ENCODE measurements at regions not wholly inside any gene's neighbourhood (a gene's known extent, or its start where the extent isn't known, plus 50 kb on each side); places are given as distances from the start of the nearest gene placed in this dataset.

GRCh38 chr9:113795811-113796392 lies 80.2 kb upstream of the ZNF618 start:
- Histone ChIP-seq H3K36me3 (ENCODE audit: insufficient read depth, low read length) (no peaks in the 10 kb centered on the region), H3K27me3 (ENCODE audit: control insufficient read depth, insufficient read depth, low read length) (peaks cover 69% of the 10 kb centered on the region), H3K4me2 (ENCODE audit: low read length) (no peak overlapping the region), H3K9me3 (replicated peaks; ENCODE audit: low read length) (no peaks in the 10 kb centered on the region), H3K4me3 (ENCODE audit: low read length) (no peak overlapping the region), H3K4me1 (ENCODE audit: control insufficient read depth, insufficient read depth, low read length) (peaks cover 4% of the 10 kb centered on the region), H3K9ac (ENCODE audit: low read depth, low read length) (no peak overlapping the region)

- H3K4me3 ChIP-seq (ENCODE audit: low read length) = no peak overlapping the region
- H3K4me1 ChIP-seq (ENCODE audit: control insufficient read depth, insufficient read depth, low read length) = peaks cover 4% of the 10 kb centered on the region
- H3K27me3 ChIP-seq (ENCODE audit: control insufficient read depth, insufficient read depth, low read length) = peaks cover 70% of the 10 kb centered on the region
These were observed 79.3 kb upstream of the ZNF618 start for GRCh38 chr9:113796646-113797426.

GRCh38 chr9:113798062-113799030 lies 77.8 kb upstream of the ZNF618 start:
- peaks cover 64% of the 10 kb centered on the region for H3K27me3 ChIP-seq (ENCODE audit: control insufficient read depth, insufficient read depth, low read length)
- no peak overlapping the region for H3K4me3 ChIP-seq (ENCODE audit: low read length)
- no peak overlapping the region for H3K4me2 ChIP-seq (ENCODE audit: low read length)
- H3K9ac ChIP-seq (ENCODE audit: low read depth, low read length) = no peak overlapping the region
- no peaks in the 10 kb centered on the region for H3K36me3 ChIP-seq (ENCODE audit: insufficient read depth, low read length)
- H3K9me3 ChIP-seq (replicated peaks; ENCODE audit: low read length) = no peaks in the 10 kb centered on the region
- H3K4me1 ChIP-seq (ENCODE audit: control insufficient read depth, insufficient read depth, low read length) = peaks cover 4% of the 10 kb centered on the region

More at GRCh38 chr9:113796646-113797426, 79.3 kb upstream of the ZNF618 start:
- no peaks in the 10 kb centered on the region for H3K36me3 ChIP-seq (ENCODE audit: insufficient read depth, low read length)
- H3K9ac ChIP-seq (ENCODE audit: low read depth, low read length) = no peak overlapping the region
- H3K9me3 ChIP-seq (replicated peaks; ENCODE audit: low read length) = no peaks in the 10 kb centered on the region
- no peak overlapping the region for H3K4me2 ChIP-seq (ENCODE audit: low read length)

GRCh38 chr9:113800276-113800675 lies 75.8 kb upstream of the ZNF618 start:
- no peaks in the 10 kb centered on the region for H3K36me3 ChIP-seq (ENCODE audit: insufficient read depth, low read length)

GRCh38 chr9:113803811-113804589 lies 72.1 kb upstream of the ZNF618 start:
- Histone ChIP-seq H3K4me1 (ENCODE audit: control insufficient read depth, insufficient read depth, low read length) (peaks cover 11% of the 10 kb centered on the region), H3K4me2 (ENCODE audit: low read length) (no peak overlapping the region), H3K9me3 (replicated peaks; ENCODE audit: low read length) (no peaks in the 10 kb centered on the region), H3K36me3 (ENCODE audit: insufficient read depth, low read length) (no peaks in the 10 kb centered on the region), H3K9ac (ENCODE audit: low read depth, low read length) (no peak overlapping the region), H3K27me3 (ENCODE audit: control insufficient read depth, insufficient read depth, low read length) (peaks cover 18% of the 10 kb centered on the region), H3K4me3 (ENCODE audit: low read length) (no peak overlapping the region)

More at GRCh38 chr9:113800276-113800675, 75.8 kb upstream of the ZNF618 start:
- Histone ChIP-seq H3K4me3 (ENCODE audit: low read length) (no peak overlapping the region), H3K27me3 (ENCODE audit: control insufficient read depth, insufficient read depth, low read length) (peaks cover 45% of the 10 kb centered on the region), H3K4me1 (ENCODE audit: control insufficient read depth, insufficient read depth, low read length) (peaks cover 4% of the 10 kb centered on the region), H3K4me2 (ENCODE audit: low read length) (no peak overlapping the region), H3K9ac (ENCODE audit: low read depth, low read length) (no peak overlapping the region), H3K9me3 (replicated peaks; ENCODE audit: low read length) (no peaks in the 10 kb centered on the region)

GRCh38 chr9:113805486-113806132 lies 70.5 kb upstream of the ZNF618 start:
- no peak overlapping the region for H3K4me3 ChIP-seq (ENCODE audit: low read length)
- H3K9ac ChIP-seq (ENCODE audit: low read depth, low read length) = no peak overlapping the region
- H3K4me1 ChIP-seq (ENCODE audit: control insufficient read depth, insufficient read depth, low read length) = peaks cover 11% of the 10 kb centered on the region
- no peaks in the 10 kb centered on the region for H3K36me3 ChIP-seq (ENCODE audit: insufficient read depth, low read length)
- H3K4me2 ChIP-seq (ENCODE audit: low read length) = no peak overlapping the region
- peaks cover 14% of the 10 kb centered on the region for H3K27me3 ChIP-seq (ENCODE audit: control insufficient read depth, insufficient read depth, low read length)
- no peaks in the 10 kb centered on the region for H3K9me3 ChIP-seq (replicated peaks; ENCODE audit: low read length)

GRCh38 chr9:113807173-113808061 lies 68.7 kb upstream of the ZNF618 start:
- Histone ChIP-seq H3K27me3 (ENCODE audit: control insufficient read depth, insufficient read depth, low read length) (peaks cover 11% of the 10 kb centered on the region), H3K9me3 (replicated peaks; ENCODE audit: low read length) (no peaks in the 10 kb centered on the region), H3K4me3 (ENCODE audit: low read length) (peak overlapping the region; percentile 48), H3K9ac (ENCODE audit: low read depth, low read length) (no peak overlapping the region), H3K36me3 (ENCODE audit: insufficient read depth, low read length) (no peaks in the 10 kb centered on the region), H3K4me2 (ENCODE audit: low read length) (peak overlapping the region; percentile 72), H3K4me1 (ENCODE audit: control insufficient read depth, insufficient read depth, low read length) (peaks cover 11% of the 10 kb centered on the region)

DNA sequence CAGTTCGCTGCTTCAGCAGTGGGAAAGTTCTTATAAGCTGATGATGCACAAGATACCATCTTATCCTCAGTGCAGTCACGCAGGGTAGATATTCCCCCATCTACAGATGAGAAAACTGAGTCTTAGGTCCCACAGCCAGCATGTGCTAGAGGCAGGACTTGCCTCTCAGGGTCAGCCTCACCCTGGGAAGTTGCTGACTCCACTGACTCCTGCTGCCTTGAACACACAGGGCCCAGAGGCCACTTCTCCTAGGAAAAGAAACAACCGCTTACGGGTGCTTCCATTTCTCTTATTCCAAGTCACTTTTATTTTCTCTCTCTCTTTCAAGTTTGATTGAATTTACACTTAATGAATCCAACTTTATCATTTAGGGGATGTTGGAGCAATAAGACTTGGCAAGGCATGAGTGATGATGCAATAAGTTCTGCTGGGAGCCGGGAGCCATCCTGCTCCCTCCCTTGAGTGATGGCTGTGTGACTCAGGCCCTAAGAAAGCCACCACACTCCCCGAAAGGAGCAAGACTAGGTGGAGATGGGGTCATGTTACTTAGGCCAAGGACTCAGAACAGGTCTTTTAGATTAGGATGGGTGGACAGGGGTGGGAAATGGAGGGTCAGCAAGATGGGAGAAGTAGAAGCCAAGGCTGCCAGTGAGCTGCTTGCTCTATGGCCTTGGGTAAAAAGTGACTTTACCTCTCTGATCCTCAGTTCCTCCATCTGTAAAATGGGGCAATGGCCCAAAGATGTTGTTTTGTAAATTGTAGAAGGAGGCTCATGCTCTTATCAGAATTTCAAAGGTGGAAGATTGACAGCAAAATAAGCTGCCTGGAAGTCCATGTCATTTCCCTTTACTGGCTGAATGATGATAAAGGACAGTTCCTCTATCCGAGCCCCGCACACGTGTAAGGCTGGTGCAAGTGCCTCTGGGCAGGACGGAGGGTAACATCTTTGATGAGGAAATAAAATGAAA lies 67.4 kb upstream of the ZNF618 start:
- Histone ChIP-seq H3K4me1 (ENCODE audit: control insufficient read depth, insufficient read depth, low read length) (peaks cover 11% of the 10 kb centered on the region), H3K4me3 (ENCODE audit: low read length) (no peak overlapping the region), H3K9me3 (replicated peaks; ENCODE audit: low read length) (no peaks in the 10 kb centered on the region), H3K36me3 (ENCODE audit: insufficient read depth, low read length) (no peaks in the 10 kb centered on the region), H3K9ac (ENCODE audit: low read depth, low read length) (no peak overlapping the region), H3K4me2 (ENCODE audit: low read length) (no peak overlapping the region), H3K27me3 (ENCODE audit: control insufficient read depth, insufficient read depth, low read length) (peaks cover 14% of the 10 kb centered on the region)

DNA sequence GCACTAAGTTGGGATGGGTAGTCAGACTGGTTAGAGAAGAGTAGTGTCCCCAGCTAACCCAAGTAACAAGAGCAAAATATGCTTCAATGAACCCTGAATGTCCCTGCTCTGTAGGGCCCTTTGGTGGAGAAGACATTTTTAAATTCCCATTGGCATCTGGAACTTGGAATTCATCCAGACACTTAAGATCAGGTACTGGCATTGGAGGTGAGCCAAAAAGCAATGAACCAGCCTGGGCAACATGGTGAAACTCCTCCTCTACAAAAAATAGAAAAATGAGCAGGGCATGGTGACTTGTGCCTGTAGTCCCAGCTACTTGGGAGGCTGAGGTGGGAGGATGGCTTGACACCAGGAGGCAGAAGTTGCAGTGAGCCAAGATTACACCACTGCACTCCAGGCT lies 58.9 kb upstream of the ZNF618 start:
- Histone ChIP-seq H3K4me3 (ENCODE audit: low read length) (no peak overlapping the region), H3K9me3 (replicated peaks; ENCODE audit: low read length) (no peaks in the 10 kb centered on the region), H3K36me3 (ENCODE audit: insufficient read depth, low read length) (no peaks in the 10 kb centered on the region), H3K9ac (ENCODE audit: low read depth, low read length) (no peak overlapping the region), H3K4me2 (ENCODE audit: low read length) (no peak overlapping the region), H3K4me1 (ENCODE audit: control insufficient read depth, insufficient read depth, low read length) (no peaks in the 10 kb centered on the region), H3K27me3 (ENCODE audit: control insufficient read depth, insufficient read depth, low read length) (peaks cover 74% of the 10 kb centered on the region)
